ENCODE measurements at regions not wholly inside any gene's neighbourhood (a gene's known extent, or its start where the extent isn't known, plus 50 kb on each side); places are given as distances from the start of the nearest gene placed in this dataset.

GRCh38 chr13:33528896-33529295, 243.3 kb upstream of the STARD13 start:
- TF ChIP-seq POLR2AphosphoS5 (IDR thresholded peaks at IDR 0.05) = no peak
- TF ChIP-seq, protein P1, sequence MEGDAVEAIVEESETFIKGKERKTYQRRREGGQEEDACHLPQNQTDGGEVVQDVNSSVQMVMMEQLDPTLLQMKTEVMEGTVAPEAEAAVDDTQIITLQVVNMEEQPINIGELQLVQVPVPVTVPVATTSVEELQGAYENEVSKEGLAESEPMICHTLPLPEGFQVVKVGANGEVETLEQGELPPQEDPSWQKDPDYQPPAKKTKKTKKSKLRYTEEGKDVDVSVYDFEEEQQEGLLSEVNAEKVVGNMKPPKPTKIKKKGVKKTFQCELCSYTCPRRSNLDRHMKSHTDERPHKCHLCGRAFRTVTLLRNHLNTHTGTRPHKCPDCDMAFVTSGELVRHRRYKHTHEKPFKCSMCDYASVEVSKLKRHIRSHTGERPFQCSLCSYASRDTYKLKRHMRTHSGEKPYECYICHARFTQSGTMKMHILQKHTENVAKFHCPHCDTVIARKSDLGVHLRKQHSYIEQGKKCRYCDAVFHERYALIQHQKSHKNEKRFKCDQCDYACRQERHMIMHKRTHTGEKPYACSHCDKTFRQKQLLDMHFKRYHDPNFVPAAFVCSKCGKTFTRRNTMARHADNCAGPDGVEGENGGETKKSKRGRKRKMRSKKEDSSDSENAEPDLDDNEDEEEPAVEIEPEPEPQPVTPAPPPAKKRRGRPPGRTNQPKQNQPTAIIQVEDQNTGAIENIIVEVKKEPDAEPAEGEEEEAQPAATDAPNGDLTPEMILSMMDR (IDR thresholded peaks at IDR 0.05) = no peak

Data from esophagus muscularis mucosa (tissue), 3 donors.